ENCODE measurements at regions not wholly inside any gene's neighbourhood (a gene's known extent, or its start where the extent isn't known, plus 50 kb on each side); places are given as distances from the start of the nearest gene placed in this dataset.
"Not testable (repeated sequence)": the region's sequence is repeated elsewhere in the genome, so short reads cannot be mapped to it uniquely, and the experiment has no call there.

- no peak for DNase-seq (ENCODE audit: low spot score)
Observed at GRCh38 chr2:38483776-38484501, 106.9 kb upstream of the ATL2 start.

DNA sequence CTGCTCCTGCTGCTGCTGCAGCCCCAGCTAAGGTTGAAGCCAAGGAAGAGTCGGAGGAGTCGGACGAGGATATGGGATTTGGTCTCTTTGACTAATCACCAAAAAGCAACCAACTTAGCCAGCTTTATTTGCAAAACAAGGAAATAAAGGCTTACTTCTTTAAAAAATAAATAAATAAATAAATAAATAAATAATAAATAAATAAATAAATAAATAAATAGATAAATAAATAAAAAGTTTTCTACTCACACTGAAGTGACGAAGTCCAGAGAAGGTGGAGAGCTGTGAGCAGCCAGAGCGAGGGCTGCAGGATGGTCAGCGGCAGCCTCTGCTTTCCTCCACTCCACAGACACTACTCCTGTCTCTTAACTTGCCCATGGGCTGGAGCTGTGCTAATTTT, 105.6 kb upstream of the ATL2 start:
- not testable (repeated sequence) for DNase-seq (ENCODE audit: low spot score)

DNA sequence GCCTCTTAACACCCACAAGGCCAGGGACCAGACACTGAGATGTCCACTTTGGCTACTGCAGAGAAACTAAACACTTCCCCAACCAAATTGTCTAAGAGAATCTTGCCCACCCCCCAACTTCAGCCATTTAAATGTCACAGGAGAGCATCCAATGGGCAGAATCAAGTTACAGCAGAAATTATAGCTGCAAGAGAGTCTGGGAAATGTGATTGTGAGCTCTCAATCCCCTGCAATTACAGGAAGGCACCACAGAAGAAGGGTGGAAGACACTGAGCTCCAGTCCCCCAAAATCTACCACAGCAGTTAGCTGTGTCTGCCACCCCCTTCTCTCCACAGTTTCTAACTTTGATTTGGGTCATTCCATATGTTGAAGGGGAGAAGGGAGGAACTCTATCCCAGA, 103.5 kb upstream of the ATL2 start:
- DNase-seq (ENCODE audit: low spot score), result no peak

DNA sequence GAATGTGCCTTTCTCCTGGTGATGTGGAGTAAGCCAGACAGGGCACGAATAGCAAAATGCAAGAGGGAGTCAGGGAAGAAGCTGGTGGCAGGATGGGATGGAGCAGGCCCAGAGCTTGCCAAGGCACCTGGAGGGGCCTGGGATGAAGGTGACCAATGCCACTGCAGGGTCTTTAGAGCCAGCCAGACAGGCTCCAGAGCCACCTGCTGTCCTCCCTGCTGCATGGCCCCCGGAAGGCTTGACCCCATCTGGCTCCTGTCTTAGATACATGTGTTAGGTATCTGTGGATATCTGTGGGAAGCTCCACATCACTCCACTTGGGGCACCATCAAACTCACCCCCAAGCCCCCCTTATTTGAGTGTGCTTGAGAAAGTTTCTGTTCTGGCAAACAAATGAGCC, 99.9 kb upstream of the ATL2 start:
- DNase-seq (ENCODE audit: low spot score), result no peak

DNA sequence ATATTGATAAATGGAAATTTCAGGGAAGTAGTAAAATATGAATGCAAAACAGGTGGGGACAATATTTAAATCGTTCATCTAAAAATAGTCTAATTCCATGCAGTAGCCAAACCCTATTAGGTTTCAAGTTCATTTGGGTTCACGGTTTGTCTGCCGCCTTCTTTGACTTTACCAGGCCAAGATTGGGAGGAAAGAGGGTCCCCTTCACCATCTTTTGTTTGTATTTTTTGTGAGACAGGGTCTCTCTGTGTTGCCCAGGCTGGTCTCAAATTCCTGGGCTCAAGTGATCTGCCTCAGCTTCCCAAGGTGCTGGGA, 98.5 kb upstream of the ATL2 start:
- no peak for DNase-seq (ENCODE audit: low spot score)

DNA sequence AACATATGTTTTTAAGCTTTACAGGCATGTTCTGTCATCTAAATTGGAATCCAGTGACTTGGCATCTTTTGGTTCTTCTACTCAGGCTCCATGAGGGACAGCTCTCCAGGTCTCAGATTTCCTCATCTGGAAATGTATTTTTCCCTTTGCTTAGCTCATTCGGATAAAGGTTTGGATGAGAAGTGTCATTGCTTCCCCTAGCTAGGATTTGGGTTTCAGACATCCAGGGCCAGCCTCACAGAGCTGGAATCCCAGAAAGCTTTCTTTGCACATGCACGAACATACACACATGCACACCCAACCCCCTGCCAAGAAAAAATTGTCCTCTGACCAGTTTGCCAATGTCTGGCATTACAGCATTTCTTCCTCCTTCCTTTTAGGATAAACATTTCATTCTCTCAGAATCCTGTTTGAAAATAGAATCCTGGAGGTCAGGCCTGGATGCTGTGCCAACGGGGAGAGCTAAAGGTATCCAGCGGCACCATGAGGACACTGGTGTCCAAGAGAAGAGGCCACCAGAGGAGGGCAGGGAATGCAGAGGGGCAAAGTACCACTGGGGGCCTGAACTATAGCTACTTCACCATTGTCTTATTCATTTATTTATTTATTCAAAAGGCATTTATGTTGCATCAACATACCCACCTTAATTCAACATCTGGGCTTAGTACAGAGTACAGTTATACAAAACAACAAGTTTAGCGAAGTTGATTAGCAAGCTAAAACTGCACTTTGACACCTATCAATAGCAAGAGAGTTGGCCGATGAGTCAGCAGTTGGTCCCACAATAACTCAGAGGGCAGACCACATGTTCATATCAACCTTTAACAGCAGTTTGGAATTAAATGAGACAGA, 97.9 kb upstream of the ATL2 start:
- no peak for DNase-seq (ENCODE audit: low spot score)

- DNase-seq (ENCODE audit: low spot score), result no peak
Observed at GRCh38 chr2:38474021-38474456, 97.0 kb upstream of the ATL2 start.

- no peak for DNase-seq (ENCODE audit: low spot score)
Observed at GRCh38 chr2:38473333-38474005, 96.4 kb upstream of the ATL2 start.

DNA sequence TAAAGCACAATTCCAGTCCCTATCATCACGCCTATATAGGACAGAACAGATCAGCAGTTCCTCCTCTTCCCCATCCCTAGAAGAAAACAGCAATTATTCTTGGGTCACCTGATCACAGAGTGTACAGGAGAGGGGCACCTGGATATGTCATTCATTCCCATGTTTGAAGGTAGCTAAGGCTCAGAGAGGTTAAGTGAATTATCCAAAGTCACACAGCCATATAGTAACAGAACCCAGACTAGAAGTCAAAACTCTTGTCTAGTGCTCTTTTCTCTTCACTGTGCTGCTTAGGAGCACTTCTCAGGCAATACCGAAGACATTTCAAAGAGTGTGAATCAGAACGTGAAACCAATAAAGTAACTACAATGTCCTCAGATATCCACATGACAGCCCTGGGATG, 93.0 kb upstream of the ATL2 start:
- DNase-seq (ENCODE audit: low spot score), result no peak

DNA sequence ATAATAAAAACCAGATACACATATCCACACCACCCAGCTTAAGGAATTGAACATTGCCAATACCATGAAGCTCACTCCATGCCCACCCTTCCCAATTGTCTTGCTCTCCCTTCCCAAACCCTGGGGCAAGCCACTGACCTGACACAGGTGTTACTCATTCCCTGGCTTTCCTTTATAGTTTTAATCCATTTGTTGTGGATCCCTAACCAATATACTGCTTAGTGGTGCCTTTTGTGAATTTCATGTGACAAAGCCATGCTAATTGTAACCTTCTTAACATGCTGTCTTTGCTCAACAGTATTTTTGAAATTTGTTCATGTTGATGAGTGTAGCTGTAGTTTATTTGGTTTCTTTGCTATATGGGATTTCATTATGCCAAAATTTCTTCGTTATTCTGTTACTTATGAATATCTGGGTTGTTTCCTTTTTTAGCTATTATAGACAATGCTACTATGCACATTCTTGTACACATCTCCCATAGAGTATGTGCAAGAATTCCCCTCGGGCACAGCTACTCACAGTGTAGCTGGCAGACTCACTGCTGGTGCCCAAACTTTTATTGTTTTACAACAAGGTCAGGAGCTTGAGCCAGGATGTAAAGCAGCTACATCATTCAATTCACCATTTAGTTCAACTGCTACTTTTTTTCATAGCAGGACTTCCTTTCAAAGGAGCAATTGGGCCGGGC, 90.8 kb upstream of the ATL2 start:
- no peak for DNase-seq (ENCODE audit: low spot score)

- DNase-seq (ENCODE audit: low spot score), result no peak
Observed at GRCh38 chr2:38466876-38467767, 90.0 kb upstream of the ATL2 start.

DNA sequence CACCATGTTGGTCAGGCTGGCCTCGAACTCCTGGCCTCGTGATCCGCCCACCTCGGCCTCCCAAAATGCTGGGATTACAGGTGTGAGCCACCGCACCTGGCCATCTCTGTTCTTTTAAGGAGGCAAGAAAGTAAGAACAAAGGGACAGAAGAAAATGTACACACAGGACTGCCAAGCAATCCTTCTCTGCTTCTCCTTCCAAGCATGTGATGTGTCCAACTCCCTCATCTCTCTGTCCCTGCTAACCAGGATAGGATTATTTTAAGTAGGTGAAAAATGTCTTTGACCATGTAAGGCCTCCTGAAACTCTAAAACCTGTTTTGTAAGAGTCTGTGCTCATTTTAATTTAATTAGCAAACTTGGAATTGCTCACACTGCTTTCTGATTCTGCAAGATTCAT, 89.3 kb upstream of the ATL2 start:
- no peak for DNase-seq (ENCODE audit: low spot score)

DNA sequence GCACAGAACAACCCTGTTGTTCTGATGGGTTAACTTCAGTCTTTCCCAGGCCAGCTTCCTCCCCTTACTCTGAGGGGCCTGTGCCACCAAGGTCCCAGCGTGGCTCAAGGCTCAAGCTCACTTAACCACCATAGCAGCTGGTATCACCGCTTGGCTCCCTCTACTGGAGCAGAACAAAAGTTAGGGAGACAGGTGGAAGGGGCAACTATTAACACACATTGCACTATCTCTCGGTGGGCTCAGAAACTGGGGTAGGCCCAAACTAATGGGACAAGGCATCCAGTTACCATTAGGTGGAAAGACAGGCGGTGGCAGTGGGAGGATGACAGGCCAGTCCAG, 88.7 kb upstream of the ATL2 start:
- no peak for DNase-seq (ENCODE audit: low spot score)

- no peak for DNase-seq (ENCODE audit: low spot score)
Observed at GRCh38 chr2:38464971-38465788, 88.1 kb upstream of the ATL2 start.

- DNase-seq (ENCODE audit: low spot score), result no peak
Observed at GRCh38 chr2:38463752-38464151, 86.7 kb upstream of the ATL2 start.

GRCh38 chr2:38462121-38462661, 85.1 kb upstream of the ATL2 start:
- DNase-seq (ENCODE audit: low spot score), result no peak

- no peak for DNase-seq (ENCODE audit: low spot score)
Observed at GRCh38 chr2:38461470-38461869, 84.4 kb upstream of the ATL2 start.

DNA sequence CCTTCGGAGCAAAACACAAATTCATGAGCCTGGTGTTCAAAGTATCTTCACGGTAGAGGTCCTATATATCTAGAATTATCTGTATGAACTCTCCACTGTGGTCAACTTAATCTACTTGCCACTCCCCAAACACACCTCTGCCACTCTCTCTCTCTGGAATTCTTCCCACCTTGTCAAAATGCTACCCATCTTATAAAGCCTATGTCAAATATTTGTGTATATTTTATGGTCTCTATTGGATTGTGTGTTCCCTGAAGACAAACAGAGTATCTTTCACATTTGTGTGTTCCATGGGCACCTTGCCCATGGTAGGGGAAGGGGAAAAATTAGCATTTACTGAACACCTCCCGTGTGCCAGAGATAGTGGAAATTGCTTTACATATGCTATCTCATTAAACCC, 83.2 kb upstream of the ATL2 start:
- DNase-seq (ENCODE audit: low spot score), result no peak

- no peak for DNase-seq (ENCODE audit: low spot score)
Observed at GRCh38 chr2:38454081-38454480, 77.0 kb upstream of the ATL2 start.

GRCh38 chr2:38451778-38452177, 74.7 kb upstream of the ATL2 start:
- not testable (repeated sequence) for DNase-seq (ENCODE audit: low spot score)

Data from ecto neural progenitor cell (in vitro differentiated cells).